GM19468 (cell line): ENCODE measurements at regions not wholly inside any gene's neighbourhood (a gene's known extent, or its start where the extent isn't known, plus 50 kb on each side); places are given as distances from the start of the nearest gene placed in this dataset.

Experiments
- ATAC-seq: cut with Tn5 transposase; IDR thresholded peaks from one replicate; pipeline ENCODE4 v1.9.1; 2021; ENCODE audit warnings: mild to moderate bottlenecking, moderate library complexity, moderate number of reproducible peaks; ENCODE audit not compliant: unreplicated experiment; ENCODE audit errors: extremely low read depth

DNA sequence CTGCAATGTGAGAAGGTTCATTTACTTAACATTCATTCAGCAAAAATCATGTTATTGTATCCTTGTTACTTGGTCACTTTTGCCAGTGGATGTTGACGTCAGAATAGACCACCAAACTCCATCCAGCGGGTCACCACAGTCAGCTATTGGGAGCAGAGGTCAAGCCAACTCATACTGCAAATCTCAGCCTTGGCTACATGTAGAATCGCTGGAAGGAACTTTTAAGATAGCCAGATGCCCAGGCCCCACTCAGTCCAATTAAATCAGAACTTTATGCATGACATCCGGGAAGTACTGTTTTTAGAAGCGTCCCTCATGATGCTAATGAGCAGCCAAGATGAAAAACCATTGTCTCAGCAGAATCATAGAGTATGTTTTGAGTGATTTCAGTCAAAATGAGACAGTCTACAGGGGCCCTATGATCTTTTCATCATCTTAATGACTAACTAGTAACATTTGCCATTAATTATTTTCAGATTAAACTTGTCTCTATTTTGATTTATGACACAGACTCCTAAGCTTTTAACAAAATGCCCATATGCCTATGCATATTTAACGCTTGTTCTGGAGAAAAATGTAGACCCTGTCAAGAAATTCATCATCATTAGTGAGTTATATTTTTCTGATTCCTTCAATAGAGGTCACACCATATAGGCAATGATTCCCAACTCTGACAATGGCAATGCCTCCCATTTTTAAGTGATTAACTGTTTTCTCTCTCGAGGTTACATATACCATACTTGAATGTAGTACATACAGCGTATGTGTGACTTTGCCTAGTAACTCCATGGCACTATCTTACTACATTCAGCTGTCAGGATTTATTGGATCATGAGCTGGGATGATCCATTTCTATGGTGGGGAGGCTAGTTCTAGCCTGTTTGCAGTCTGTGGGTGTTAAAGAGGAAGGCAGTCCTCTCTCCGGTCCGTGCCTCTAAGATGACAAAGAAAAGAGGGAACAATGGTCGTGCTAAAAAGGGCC, 63.7 kb upstream of the CCBE1 start:
- ATAC-seq = no peak

DNA sequence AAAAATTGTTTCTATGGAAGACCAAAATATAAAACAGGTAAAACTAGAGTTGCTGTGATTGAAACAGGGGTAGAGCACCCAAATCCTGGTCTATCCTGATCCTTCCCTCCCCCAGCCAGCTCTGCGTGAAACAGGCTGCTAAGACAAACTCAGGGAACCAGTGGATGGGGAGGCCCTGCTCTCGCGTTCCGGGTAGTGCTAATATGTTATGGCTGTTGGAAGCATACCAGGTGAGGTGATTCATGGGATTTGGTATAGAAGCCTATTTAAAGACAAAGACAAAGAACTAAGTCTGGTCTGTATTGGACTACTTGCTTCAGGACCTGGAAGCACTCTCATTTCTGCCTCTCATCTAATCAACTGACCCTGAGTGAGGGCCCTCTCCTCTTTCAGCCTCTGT, 63.0 kb upstream of the CCBE1 start:
- no peak for ATAC-seq

DNA sequence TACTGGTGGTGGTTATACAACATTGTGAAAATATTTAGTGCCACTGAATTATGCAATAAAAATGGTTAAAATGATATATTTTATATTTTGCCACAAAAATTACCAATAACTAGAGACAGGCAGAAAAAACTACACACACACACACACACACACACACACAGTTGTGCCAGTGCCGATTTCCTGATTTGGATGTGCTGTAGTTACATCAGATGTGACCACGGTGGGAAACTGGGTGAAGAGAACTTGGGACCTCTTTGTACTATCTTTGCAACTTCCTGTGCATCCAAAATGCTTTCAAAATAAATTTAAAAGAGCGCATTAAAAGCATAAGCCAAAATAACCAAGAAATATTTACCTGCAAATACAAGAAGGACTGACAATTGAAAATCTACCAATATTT, 61.6 kb upstream of the CCBE1 start:
- ATAC-seq = no peak

DNA sequence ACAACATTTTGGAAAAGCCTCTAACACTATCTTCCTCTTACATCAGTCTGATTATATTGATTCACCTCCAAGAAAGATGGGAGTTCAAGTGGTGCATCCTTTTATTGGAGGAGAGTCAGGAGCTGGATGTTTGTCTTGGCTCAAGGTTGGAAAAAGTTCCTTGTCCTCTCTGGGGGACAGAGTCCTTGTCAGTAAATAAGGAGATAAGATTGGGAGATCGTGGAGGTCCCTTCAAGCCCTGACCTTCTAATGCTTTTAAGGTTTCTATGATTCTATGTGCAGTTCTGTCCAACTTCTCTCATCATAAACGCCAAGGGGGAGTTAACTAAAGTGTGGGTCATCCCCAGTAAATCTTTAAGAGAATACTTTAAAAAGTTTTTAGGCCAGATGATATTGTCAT, 60.9 kb upstream of the CCBE1 start:
- no peak for ATAC-seq

DNA sequence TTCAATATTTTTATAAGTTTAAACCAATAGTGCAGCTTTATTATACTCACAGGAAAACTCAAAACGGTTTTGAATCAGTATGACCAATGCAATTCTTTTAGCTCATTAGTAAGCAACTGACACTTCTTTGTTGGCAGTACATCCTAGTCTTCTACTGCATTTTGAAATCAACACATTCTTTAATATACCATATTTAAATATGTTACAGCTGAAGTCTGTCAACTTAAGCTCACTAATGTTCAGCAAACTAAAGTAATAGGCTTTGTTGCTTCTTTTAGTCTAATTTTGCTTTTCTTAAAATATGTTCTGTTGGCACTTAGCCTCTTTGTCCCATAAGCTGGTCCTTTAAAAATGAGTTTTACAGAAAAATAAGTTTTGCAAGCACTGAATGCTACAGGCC, 55.4 kb upstream of the CCBE1 start:
- no peak for ATAC-seq

DNA sequence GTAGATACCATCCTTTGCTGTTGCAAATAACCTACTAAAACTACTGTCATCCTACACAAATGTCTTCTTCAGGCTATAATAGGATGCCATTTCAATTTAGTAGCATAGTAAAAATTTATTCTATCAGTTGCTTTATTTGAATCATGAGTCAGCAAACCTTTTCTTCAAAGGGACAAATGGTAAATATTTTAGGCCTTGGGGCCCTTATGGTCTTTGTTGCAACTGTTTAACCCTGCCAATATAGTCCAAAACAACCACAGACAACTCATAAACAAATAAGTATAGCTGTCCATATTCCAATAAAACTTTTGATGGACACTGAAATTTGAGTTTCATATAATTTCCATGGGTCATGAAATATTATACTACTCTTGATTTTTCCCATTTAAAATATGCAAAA, 54.0 kb upstream of the CCBE1 start:
- ATAC-seq = no peak

DNA sequence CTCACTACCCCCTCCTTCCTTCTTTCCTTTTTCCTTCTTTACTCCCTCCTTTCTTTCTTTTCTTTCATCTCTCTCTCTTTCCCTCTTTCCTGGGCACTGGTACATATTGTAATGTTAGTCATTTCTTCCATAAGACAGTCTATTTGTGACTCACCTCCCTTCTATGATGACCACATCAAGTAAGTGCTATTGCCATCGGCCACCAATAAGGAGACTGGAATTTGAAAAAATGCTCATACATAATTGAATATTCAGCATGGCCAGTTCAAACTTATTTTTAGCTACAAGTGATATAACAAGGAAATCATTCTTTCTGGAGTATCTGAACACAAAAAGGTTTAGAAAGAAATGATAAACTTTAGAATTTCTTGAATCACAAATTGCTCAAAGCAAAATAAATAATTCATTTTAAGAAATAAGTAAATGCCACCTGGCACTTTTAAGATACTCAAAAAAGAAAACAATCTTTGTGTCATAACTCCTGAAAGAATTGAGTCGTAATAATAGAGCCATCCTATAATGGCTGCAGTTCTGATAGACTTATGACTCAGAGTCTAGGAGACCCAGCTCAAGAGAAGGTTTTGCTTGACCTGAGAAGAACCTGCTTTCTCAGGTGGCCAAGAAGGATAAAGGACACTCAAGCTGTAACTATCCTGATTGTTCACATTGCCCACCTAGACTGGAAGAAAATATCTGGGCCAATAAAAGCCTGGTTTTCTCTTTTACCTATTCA, 51.6 kb upstream of the CCBE1 start:
- ATAC-seq = no peak
